ENCODE measurements at regions not wholly inside any gene's neighbourhood (a gene's known extent, or its start where the extent isn't known, plus 50 kb on each side); places are given as distances from the start of the nearest gene placed in this dataset.
"Not testable (repeated sequence)": the region's sequence is repeated elsewhere in the genome, so short reads cannot be mapped to it uniquely, and the experiment has no call there.

DNA sequence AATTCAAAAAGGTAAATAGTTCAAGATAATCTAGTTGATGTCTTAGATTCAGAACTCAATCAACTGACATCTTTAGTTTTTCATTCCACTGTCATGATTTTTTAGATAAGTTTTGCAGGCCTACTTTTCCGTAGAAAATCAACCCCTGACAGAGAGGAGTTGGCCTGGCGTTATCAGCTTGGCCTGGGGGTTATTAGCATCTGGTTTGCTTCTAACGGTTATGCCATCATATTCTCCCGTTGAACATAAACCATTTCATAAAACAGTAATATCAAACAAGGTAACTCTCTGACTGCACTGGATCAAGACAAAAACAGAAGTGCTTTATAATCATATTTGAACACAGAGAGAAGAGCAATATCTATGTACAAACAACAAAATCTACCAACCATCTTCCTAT is 130.8 kb upstream of the PCDH20 start:
- H3K36me3 ChIP-seq, result no peaks in the 10 kb centered on the region
- intact Hi-C loops (cut with DNase I), result no loop called here
- TF ChIP-seq POLR2A (IDR thresholded peaks at IDR 0.05), result no peak
- TF ChIP-seq, protein P1, sequence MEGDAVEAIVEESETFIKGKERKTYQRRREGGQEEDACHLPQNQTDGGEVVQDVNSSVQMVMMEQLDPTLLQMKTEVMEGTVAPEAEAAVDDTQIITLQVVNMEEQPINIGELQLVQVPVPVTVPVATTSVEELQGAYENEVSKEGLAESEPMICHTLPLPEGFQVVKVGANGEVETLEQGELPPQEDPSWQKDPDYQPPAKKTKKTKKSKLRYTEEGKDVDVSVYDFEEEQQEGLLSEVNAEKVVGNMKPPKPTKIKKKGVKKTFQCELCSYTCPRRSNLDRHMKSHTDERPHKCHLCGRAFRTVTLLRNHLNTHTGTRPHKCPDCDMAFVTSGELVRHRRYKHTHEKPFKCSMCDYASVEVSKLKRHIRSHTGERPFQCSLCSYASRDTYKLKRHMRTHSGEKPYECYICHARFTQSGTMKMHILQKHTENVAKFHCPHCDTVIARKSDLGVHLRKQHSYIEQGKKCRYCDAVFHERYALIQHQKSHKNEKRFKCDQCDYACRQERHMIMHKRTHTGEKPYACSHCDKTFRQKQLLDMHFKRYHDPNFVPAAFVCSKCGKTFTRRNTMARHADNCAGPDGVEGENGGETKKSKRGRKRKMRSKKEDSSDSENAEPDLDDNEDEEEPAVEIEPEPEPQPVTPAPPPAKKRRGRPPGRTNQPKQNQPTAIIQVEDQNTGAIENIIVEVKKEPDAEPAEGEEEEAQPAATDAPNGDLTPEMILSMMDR (IDR thresholded peaks at IDR 0.05), result no peak
- H3K4me1 ChIP-seq, result no peaks in the 10 kb centered on the region
- no peak for DNase-seq
- H3K9me3 ChIP-seq, result no peaks in the 10 kb centered on the region
- no peaks in the 10 kb centered on the region for H3K27me3 ChIP-seq
- no peak overlapping the region for H3K27ac ChIP-seq
- 62 to 80% methylated on average over 4 of the region's 4 CpGs for WGBS, 2 donors
- H3K4me3 ChIP-seq, result no peak overlapping the region

DNA sequence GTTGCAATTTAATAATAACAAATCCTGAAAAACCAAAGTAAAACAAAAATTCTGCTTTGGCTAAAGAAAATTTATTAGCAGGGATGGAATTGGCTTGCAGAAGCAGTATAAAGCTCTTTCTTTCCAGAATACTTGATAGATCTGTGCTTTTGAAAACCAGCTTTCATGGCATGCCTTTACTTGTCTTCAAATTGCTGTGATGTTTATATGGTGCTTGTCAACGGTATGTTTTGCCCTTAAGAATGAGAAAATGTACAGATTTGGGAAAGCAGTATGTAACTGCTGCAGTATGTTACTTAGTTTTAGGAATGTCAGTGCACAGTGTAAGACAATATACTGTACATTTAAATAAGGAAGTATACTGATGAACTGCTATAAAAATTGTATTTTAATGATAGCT is 120.8 kb upstream of the PCDH20 start:
- H3K27me3 ChIP-seq, result no peaks in the 10 kb centered on the region
- H3K9me3 ChIP-seq, result no peaks in the 10 kb centered on the region
- DNase-seq, result no peak
- H3K27ac ChIP-seq, result no peak overlapping the region
- intact Hi-C loops (cut with DNase I), result no loop called here
- TF ChIP-seq, protein P1 (IDR thresholded peaks at IDR 0.05), result no peak
- no peak for TF ChIP-seq POLR2A (IDR thresholded peaks at IDR 0.05)
- 17 to 33% methylated on average over 1 of the region's 1 CpG for WGBS, 2 donors
- no peaks in the 10 kb centered on the region for H3K4me1 ChIP-seq
- H3K4me3 ChIP-seq, result no peak overlapping the region
- no peaks in the 10 kb centered on the region for H3K36me3 ChIP-seq

DNA sequence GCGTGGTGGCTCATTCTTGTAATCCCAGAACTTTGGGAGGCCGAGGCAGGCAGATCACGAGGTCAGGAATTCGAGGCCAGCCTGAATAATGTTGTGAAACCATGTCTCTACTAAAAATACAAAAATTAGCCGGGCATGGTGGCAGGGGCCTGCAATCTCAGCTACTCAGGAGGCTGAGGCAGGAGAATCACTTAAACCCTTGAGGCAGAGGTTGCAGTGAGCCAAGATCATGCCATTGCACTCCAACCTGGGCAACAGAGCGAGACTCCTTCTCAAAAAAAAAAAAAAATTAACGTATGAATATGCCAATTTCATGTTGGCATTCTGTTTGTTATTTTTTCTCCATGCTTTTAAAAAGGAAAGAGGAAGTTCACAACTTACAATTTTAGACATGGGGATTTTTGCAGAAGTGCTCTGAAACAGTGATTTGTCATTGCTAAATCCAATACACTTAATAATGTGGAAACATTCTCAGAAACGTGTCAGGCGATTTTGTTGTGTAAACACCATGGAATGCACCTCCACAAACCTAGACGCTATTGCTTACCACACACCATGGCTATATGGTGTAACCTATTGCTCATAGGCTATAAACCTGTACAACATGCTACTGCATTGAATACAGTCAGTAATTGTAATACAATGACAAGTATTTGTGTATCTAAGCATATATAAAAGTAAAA is 115.9 kb upstream of the PCDH20 start:
- intact Hi-C loops (cut with DNase I), result no loop called here
- TF ChIP-seq, protein P1 (IDR thresholded peaks at IDR 0.05), result no peak
- TF ChIP-seq POLR2A (IDR thresholded peaks at IDR 0.05), result no peak
- Histone ChIP-seq H3K4me3 (no peak overlapping the region), H3K4me1 (no peaks in the 10 kb centered on the region), H3K27ac (no peak overlapping the region), H3K36me3 (no peaks in the 10 kb centered on the region), H3K9me3 (no peaks in the 10 kb centered on the region), H3K27me3 (no peaks in the 10 kb centered on the region)
- no peak for DNase-seq
- 65 to 66% methylated on average over 10 of the region's 10 CpGs for WGBS, 2 donors

DNA sequence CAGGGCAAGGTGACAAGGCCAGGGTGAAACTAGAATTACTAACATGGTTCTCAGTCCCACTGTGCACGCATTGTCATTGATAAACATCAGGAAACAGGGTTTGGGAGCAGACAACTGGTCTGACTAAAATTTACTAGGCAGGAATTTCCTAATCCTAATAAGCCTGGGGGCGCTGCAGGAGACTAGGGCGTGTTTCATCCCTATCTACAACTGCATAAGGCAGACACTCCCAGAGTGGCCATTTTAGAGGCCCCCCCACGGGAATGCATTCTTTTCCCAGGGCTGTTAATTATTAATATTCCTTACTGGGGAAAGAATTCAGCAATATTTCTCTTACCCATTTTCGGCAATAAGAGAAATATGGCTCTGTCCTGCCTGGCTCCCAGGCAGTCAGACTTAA is 103.6 kb upstream of the PCDH20 start:
- H3K36me3 ChIP-seq; intact Hi-C loops (cut with DNase I); DNase-seq; H3K27me3 ChIP-seq; H3K4me1 ChIP-seq; H3K9me3 ChIP-seq; H3K27ac ChIP-seq; H3K4me3 ChIP-seq: not testable (repeated sequence)
- WGBS, 2 donors, result 68 to 71% methylated on average over 4 to 5 of the region's 5 CpGs

DNA sequence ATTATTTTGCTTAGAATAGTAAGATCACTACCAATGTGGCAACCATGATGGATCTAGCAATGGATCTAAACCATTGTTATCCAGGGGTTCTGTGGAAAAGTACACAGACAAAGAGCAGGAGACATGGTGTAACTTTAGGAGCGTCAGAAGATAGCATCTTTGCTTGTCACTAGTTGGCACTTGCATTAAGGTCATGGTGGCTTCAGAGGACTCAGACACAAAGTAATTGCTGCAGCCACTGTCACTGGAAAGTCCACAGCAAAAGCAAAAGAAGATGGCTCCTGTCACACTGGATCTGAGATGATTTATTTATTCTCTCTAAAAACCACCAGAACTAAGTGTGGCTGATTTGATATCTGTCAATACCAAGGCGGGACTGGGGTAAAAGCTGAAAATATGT is 93.3 kb upstream of the PCDH20 start:
- Histone ChIP-seq H3K4me1 (no peaks in the 10 kb centered on the region), H3K27me3 (no peaks in the 10 kb centered on the region), H3K9me3 (no peaks in the 10 kb centered on the region), H3K36me3 (no peaks in the 10 kb centered on the region), H3K4me3 (no peak overlapping the region), H3K27ac (no peak overlapping the region)
- TF ChIP-seq, protein P1 (IDR thresholded peaks at IDR 0.05), result no peak
- TF ChIP-seq POLR2A (IDR thresholded peaks at IDR 0.05), result no peak
- DNase-seq, result no peak
- intact Hi-C loops (cut with DNase I), result no loop called here
- 70 to 82% methylated on average over 2 of the region's 2 CpGs for WGBS, 2 donors

DNA sequence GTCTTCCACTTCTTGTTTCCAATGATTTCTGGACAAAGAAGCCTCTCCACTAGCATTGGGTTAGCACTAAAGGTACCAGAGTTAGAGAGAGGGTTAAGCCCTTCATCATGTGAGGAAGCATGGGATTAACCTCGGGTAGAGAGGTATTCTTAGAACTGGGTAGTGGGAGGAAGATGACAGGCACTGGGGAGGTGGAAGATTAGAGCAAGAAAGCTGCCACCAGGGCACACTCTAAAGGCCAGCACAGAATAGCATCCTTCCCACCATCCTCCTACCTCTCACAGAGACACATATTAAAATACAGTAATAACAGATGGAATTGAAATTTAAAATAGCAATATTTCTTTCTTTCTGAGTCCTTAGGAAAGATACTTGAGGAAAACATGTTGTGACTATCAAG is 84.5 kb upstream of the PCDH20 start:
- Histone ChIP-seq H3K4me1 (no peaks in the 10 kb centered on the region), H3K27me3 (no peaks in the 10 kb centered on the region), H3K9me3 (no peaks in the 10 kb centered on the region), H3K27ac (no peak overlapping the region), H3K36me3 (no peaks in the 10 kb centered on the region), H3K4me3 (no peak overlapping the region)
- DNase-seq, result no peak
- WGBS, 2 donors, result 0 to 14% methylated on average over 1 of the region's 1 CpG
- intact Hi-C loops (cut with DNase I), result no loop called here
- TF ChIP-seq POLR2A (IDR thresholded peaks at IDR 0.05), result no peak
- TF ChIP-seq, protein P1 (IDR thresholded peaks at IDR 0.05), result no peak
